Stomach (tissue), 8 donors: ENCODE measurements at regions not wholly inside any gene's neighbourhood (a gene's known extent, or its start where the extent isn't known, plus 50 kb on each side); places are given as distances from the start of the nearest gene placed in this dataset.

ENCODE experiments used
- DNase-seq, 2 donors: peaks; one replicate each; pipeline versions ENCODE4 v3.0.0 to v3.0.0-alpha.2; 2013 to 2019
- H3K27ac ChIP-seq, 5 donors: fragments of 200-600 bp in 4 of 5; sonication (generic) in 4 of 5; one replicate each; pipeline ENCODE4 v1.5.1; 2013 to 2019; ENCODE audit warnings: mild to moderate bottlenecking in 1 of 5, moderate library complexity in 1 of 5
- H3K27me3 ChIP-seq, 3 donors: fragments of 200-600 bp; sonication (generic); one replicate each; pipeline ENCODE4 v1.5.1; 2017 to 2019; ENCODE audit warnings: mixed run types in 1 of 3
- H3K36me3 ChIP-seq, 4 donors: fragments of 200-600 bp; sonication (generic); 1 replicate in 3 of 4; 2 replicates in 1 of 4; pipeline ENCODE4 v1.5.1; 2016 to 2019
- H3K4me1 ChIP-seq, 4 donors: fragments of 200-600 bp; sonication (generic); one replicate each; pipeline ENCODE4 v1.5.1; 2016 to 2019
- H3K4me3 ChIP-seq, 4 donors: fragments of 200-600 bp; sonication (generic) in 3 of 4; one replicate each; pipeline ENCODE4 v1.5.1; 2016 to 2019; ENCODE audit warnings: mild to moderate bottlenecking in 1 of 4
- H3K9me3 ChIP-seq, 4 donors: fragments of 200-600 bp; sonication (generic); one replicate each; pipeline ENCODE4 v1.5.1; 2016 to 2019
- CTCF ChIP-seq, 7 experiments: fragments of 450-650 bp in 4 of 7; fragments of 200-600 bp in 3 of 7; sonication (generic) in 3 of 7; IDR thresholded peaks; one replicate each; pipeline ENCODE4 v1.5.1; 2016 to 2019; ENCODE audit warnings: antibody characterized with exemption in 7 of 7, control low read depth in 2 of 7, mild to moderate bottlenecking in 1 of 7
- EP300 ChIP-seq: sonication (generic); formaldehyde crosslinking; IDR thresholded peaks from one replicate; pipeline ENCODE4 v1.6.1; 2017; ENCODE audit warnings: antibody characterized with exemption
- POLR2A ChIP-seq, 4 donors: fragments of 450-650 bp; IDR thresholded peaks; one replicate each; pipeline ENCODE4 v1.6.1; 2016; ENCODE audit warnings: antibody characterized with exemption in 4 of 4, control low read depth in 2 of 4, mild to moderate bottlenecking in 1 of 4, moderate library complexity in 1 of 4
- POLR2AphosphoS5 ChIP-seq, 3 donors: sonication (generic); formaldehyde crosslinking; IDR thresholded peaks; one replicate each; pipeline ENCODE4 v1.6.1; 2016; ENCODE audit warnings: antibody characterized with exemption in 3 of 3
- WGBS, 5 donors: extraction: QIAGEN DNeasy Blood & Tissue Kit in 3 of 5; methylation state at CpG; one replicate each; pipeline versions ENCODE4 v1.1.5 to v1.1.7; 2013 to 2018; 5-methylcytosine and 5-hydroxymethylcytosine counted together
- intact Hi-C: fragments of 100-400 bp; cut with DNase I; formaldehyde crosslinking; loops from one replicate; pipeline ENCODE4 v1.15.1; 2023; ENCODE audit warnings: low total_unique reads
- donor health status: healthy with polysubstance abuse.
- donor health status: Bipolar disorder and iron deficiency.
- donor health status: healthy.

- no peaks in the 10 kb centered on the region for H3K36me3 ChIP-seq
- H3K4me3 ChIP-seq: no peak overlapping the region
- TF ChIP-seq POLR2A (IDR thresholded peaks at IDR 0.05) (no peak), POLR2AphosphoS5 (IDR thresholded peaks at IDR 0.05) (no peak), EP300 (no peak), CTCF (IDR thresholded peaks at IDR 0.05) (no peak)
- H3K9me3 ChIP-seq: no peaks in the 10 kb centered on the region
- DNase-seq: no peak
- no peaks in the 10 kb centered on the region for H3K27me3 ChIP-seq
- intact Hi-C loops: no loop called here
- WGBS, 5 donors: 61 to 76% (median 72%) methylated on average over 3 of the region's 3 CpGs
- no peak overlapping the region for H3K27ac ChIP-seq
- no peaks in the 10 kb centered on the region for H3K4me1 ChIP-seq
Measured at GRCh38 chr1:199282751-199283305, 644.0 kb downstream of the PTPRC start.

GRCh38 chr1:199283794-199284193, 645.0 kb downstream of the PTPRC start:
- DNase-seq: no peak
- Histone ChIP-seq H3K4me1 (no peaks in the 10 kb centered on the region), H3K4me3 (no peak overlapping the region), H3K9me3 (no peaks in the 10 kb centered on the region), H3K27ac (no peak overlapping the region), H3K27me3 (no peaks in the 10 kb centered on the region), H3K36me3 (no peaks in the 10 kb centered on the region)
- TF ChIP-seq EP300: no peak
- 14 to 27% (median 25%) methylated on average over 2 of the region's 2 CpGs for WGBS, 5 donors
- intact Hi-C loops: no loop called here

GRCh38 chr1:199287206-199287605, 648.4 kb downstream of the PTPRC start:
- Histone ChIP-seq H3K36me3 (no peaks in the 10 kb centered on the region), H3K27ac (no peak overlapping the region), H3K9me3 (no peaks in the 10 kb centered on the region), H3K27me3 (no peaks in the 10 kb centered on the region), H3K4me3 (no peak overlapping the region), H3K4me1 (no peaks in the 10 kb centered on the region)
- WGBS, 5 donors: 54 to 82% (median 74%) methylated on average over 1 of the region's 1 CpG
- no peak for DNase-seq
- intact Hi-C loops: no loop called here
- TF ChIP-seq EP300: no peak
- TF ChIP-seq POLR2AphosphoS5 (IDR thresholded peaks at IDR 0.05): no peak
- TF ChIP-seq POLR2A (IDR thresholded peaks at IDR 0.05): no peak
- TF ChIP-seq CTCF (IDR thresholded peaks at IDR 0.05): no peak

GRCh38 chr1:199287647-199288046, 648.8 kb downstream of the PTPRC start:
- intact Hi-C loops: no loop called here
- no peaks in the 10 kb centered on the region for H3K9me3 ChIP-seq
- no peak overlapping the region for H3K27ac ChIP-seq
- no peak for TF ChIP-seq POLR2AphosphoS5 (IDR thresholded peaks at IDR 0.05)
- TF ChIP-seq POLR2A (IDR thresholded peaks at IDR 0.05): no peak
- no peak for TF ChIP-seq EP300
- TF ChIP-seq CTCF (IDR thresholded peaks at IDR 0.05): no peak
- no peak overlapping the region for H3K4me3 ChIP-seq
- no peaks in the 10 kb centered on the region for H3K27me3 ChIP-seq
- 68 to 86% (median 77%) methylated on average over 1 of the region's 1 CpG for WGBS, 5 donors
- DNase-seq: no peak
- no peaks in the 10 kb centered on the region for H3K36me3 ChIP-seq
- H3K4me1 ChIP-seq: no peaks in the 10 kb centered on the region

GRCh38 chr1:199290186-199290585, 651.3 kb downstream of the PTPRC start:
- no peaks in the 10 kb centered on the region for H3K27me3 ChIP-seq
- no peak overlapping the region for H3K27ac ChIP-seq
- intact Hi-C loops: no loop called here
- no peak for DNase-seq
- no peaks in the 10 kb centered on the region for H3K9me3 ChIP-seq
- no peak for TF ChIP-seq CTCF (IDR thresholded peaks at IDR 0.05)
- no peak for TF ChIP-seq EP300
- TF ChIP-seq POLR2AphosphoS5 (IDR thresholded peaks at IDR 0.05): no peak
- no peak for TF ChIP-seq POLR2A (IDR thresholded peaks at IDR 0.05)
- H3K4me3 ChIP-seq: no peak overlapping the region
- no peaks in the 10 kb centered on the region for H3K36me3 ChIP-seq
- no peaks in the 10 kb centered on the region for H3K4me1 ChIP-seq
